ENCODE measurements at regions not wholly inside any gene's neighbourhood (a gene's known extent, or its start where the extent isn't known, plus 50 kb on each side); places are given as distances from the start of the nearest gene placed in this dataset.

- TF ChIP-seq CTCF (IDR thresholded peaks at IDR 0.05) (no peak), POLR2A (IDR thresholded peaks at IDR 0.05) (no peak), EP300 (IDR thresholded peaks at IDR 0.05) (no peak)
Observed at GRCh38 chr3:162166543-162166942, 669.9 kb downstream of the OTOL1 start.

All from tibial nerve (tissue), 4 donors.